ENCODE measurements at regions not wholly inside any gene's neighbourhood (a gene's known extent, or its start where the extent isn't known, plus 50 kb on each side); places are given as distances from the start of the nearest gene placed in this dataset.

- Histone ChIP-seq H2AFZ (ENCODE audit: low read length) (no peak overlapping the region), H3K4me2 (ENCODE audit: low read depth, low read length) (no peak overlapping the region), H3K27me3 (replicated peaks; ENCODE audit: insufficient read depth, low read length) (no peaks in the 10 kb centered on the region)
Observed at GRCh38 chr10:65846541-65846940, 1079.3 kb upstream of the LRRTM3 start.

DNA sequence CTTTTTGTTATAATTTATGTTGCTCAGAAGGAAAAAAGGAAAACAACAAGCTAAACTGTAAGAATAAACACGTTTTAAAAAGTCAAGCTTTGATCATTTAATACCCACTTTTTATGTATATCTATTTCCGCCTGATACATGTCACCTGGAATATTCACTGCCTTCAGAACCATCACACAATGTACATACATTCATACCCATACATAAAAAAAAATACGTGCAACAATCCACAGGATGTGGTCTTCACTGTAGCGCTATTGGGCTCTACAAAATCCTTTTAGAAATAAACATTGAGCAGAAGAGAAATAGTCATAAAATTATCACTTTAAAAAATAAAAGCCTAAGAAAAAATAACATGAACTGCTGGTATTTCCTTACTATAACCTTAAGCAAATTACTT lies 1078.9 kb upstream of the LRRTM3 start:
- TF ChIP-seq, protein P1, sequence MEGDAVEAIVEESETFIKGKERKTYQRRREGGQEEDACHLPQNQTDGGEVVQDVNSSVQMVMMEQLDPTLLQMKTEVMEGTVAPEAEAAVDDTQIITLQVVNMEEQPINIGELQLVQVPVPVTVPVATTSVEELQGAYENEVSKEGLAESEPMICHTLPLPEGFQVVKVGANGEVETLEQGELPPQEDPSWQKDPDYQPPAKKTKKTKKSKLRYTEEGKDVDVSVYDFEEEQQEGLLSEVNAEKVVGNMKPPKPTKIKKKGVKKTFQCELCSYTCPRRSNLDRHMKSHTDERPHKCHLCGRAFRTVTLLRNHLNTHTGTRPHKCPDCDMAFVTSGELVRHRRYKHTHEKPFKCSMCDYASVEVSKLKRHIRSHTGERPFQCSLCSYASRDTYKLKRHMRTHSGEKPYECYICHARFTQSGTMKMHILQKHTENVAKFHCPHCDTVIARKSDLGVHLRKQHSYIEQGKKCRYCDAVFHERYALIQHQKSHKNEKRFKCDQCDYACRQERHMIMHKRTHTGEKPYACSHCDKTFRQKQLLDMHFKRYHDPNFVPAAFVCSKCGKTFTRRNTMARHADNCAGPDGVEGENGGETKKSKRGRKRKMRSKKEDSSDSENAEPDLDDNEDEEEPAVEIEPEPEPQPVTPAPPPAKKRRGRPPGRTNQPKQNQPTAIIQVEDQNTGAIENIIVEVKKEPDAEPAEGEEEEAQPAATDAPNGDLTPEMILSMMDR (IDR thresholded peaks at IDR 0.05; ENCODE audit: low read length): no peak
- TF ChIP-seq EZH2 (optimal IDR thresholded peaks at IDR 0.05; ENCODE audit: low read depth, low read length): no peak
- no peak for TF ChIP-seq EZH2phosphoT487 (IDR thresholded peaks at IDR 0.05; ENCODE audit: low read length)

More at GRCh38 chr10:65846541-65846940, 1079.3 kb upstream of the LRRTM3 start:
- H3K9me2 ChIP-seq (replicated peaks; ENCODE audit: insufficient read depth, low read length): no peaks in the 10 kb centered on the region
- no peaks in the 10 kb centered on the region for H4K20me1 ChIP-seq (ENCODE audit: insufficient read depth, low read length)
- no peak overlapping the region for H3K27ac ChIP-seq (ENCODE audit: low read length)
- H3K4me3 ChIP-seq (ENCODE audit: low read length): no peak overlapping the region
- H3K79me2 ChIP-seq (ENCODE audit: low read length): no peaks in the 10 kb centered on the region
- H3K9ac ChIP-seq (ENCODE audit: low read length): no peak overlapping the region
- no peaks in the 10 kb centered on the region for H3F3A ChIP-seq (ENCODE audit: insufficient read depth, low read length)
- no peaks in the 10 kb centered on the region for H3K36me3 ChIP-seq (replicated peaks; ENCODE audit: insufficient read depth, low read length)
- no peaks in the 10 kb centered on the region for H3K9me3 ChIP-seq (replicated peaks; ENCODE audit: insufficient read depth, low read length)
- no peak for TF ChIP-seq EZH2 (optimal IDR thresholded peaks at IDR 0.05; ENCODE audit: low read depth, low read length)
- no peak for TF ChIP-seq EZH2phosphoT487 (IDR thresholded peaks at IDR 0.05; ENCODE audit: low read length)
- TF ChIP-seq, protein P1 (IDR thresholded peaks at IDR 0.05; ENCODE audit: low read length): no peak
- DNase-seq: no peak
- H3K4me1 ChIP-seq (ENCODE audit: low read length): no peaks in the 10 kb centered on the region

DNA sequence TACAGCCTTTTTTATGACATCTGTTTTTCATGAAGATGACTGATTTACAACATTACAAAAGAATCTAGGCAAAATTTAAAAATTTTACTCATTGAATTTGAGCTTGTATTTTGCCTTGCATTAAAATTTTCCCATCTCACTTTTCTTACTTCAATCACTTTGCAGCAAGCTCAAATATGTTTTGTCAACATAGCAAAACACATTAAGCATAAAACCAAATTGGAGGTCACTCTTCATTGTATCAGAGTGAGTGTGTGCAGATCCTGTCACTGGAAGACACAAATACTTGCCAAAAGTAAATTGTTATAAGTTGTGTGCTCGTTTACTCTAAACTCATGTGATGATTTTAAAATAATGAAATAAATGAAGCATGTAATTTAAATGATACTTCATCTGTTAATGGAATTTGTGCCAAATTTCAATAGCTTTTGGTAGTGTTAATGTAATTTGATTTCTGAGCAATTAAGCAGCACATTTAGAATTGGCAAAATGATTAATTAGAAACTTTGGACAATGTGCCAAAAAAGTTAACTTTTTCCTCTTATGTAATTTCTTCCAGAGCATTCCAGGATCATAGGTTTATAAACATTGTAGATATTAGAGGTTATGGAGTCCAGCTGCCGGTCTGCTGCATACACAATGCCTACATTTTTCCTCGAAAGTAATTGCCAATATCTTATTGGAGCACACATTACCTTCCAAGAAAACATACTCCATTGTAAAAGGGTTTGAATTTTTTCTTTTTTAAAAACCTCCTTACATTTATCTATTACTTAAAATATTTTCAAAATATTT lies 1078.2 kb upstream of the LRRTM3 start:
- no peak overlapping the region for H3K4me2 ChIP-seq (ENCODE audit: low read depth, low read length)
- H3K4me1 ChIP-seq (ENCODE audit: low read length): no peaks in the 10 kb centered on the region
- H3K36me3 ChIP-seq (replicated peaks; ENCODE audit: insufficient read depth, low read length): no peaks in the 10 kb centered on the region
- H3K9ac ChIP-seq (ENCODE audit: low read length): no peak overlapping the region
- no peak for TF ChIP-seq EZH2phosphoT487 (IDR thresholded peaks at IDR 0.05; ENCODE audit: low read length)
- no peaks in the 10 kb centered on the region for H3K9me2 ChIP-seq (replicated peaks; ENCODE audit: insufficient read depth, low read length)
- H3F3A ChIP-seq (ENCODE audit: insufficient read depth, low read length): no peaks in the 10 kb centered on the region
- no peak overlapping the region for H2AFZ ChIP-seq (ENCODE audit: low read length)
- no peak overlapping the region for H3K4me3 ChIP-seq (ENCODE audit: low read length)
- no peaks in the 10 kb centered on the region for H3K9me3 ChIP-seq (replicated peaks; ENCODE audit: insufficient read depth, low read length)
- no peaks in the 10 kb centered on the region for H3K79me2 ChIP-seq (ENCODE audit: low read length)
- H3K27ac ChIP-seq (ENCODE audit: low read length): no peak overlapping the region
- H4K20me1 ChIP-seq (ENCODE audit: insufficient read depth, low read length): no peaks in the 10 kb centered on the region
- DNase-seq: no peak
- no peaks in the 10 kb centered on the region for H3K27me3 ChIP-seq (replicated peaks; ENCODE audit: insufficient read depth, low read length)

More for the DNA sequence above, 1078.9 kb upstream of the LRRTM3 start:
- H3K27me3 ChIP-seq (replicated peaks; ENCODE audit: insufficient read depth, low read length): no peaks in the 10 kb centered on the region
- H3K9me3 ChIP-seq (replicated peaks; ENCODE audit: insufficient read depth, low read length): no peaks in the 10 kb centered on the region
- H2AFZ ChIP-seq (ENCODE audit: low read length): no peak overlapping the region
- H3K9me2 ChIP-seq (replicated peaks; ENCODE audit: insufficient read depth, low read length): no peaks in the 10 kb centered on the region
- H3K4me1 ChIP-seq (ENCODE audit: low read length): no peaks in the 10 kb centered on the region
- H3K36me3 ChIP-seq (replicated peaks; ENCODE audit: insufficient read depth, low read length): no peaks in the 10 kb centered on the region
- H4K20me1 ChIP-seq (ENCODE audit: insufficient read depth, low read length): no peaks in the 10 kb centered on the region
- no peak overlapping the region for H3K4me2 ChIP-seq (ENCODE audit: low read depth, low read length)
- no peaks in the 10 kb centered on the region for H3F3A ChIP-seq (ENCODE audit: insufficient read depth, low read length)
- no peak overlapping the region for H3K4me3 ChIP-seq (ENCODE audit: low read length)
- no peak overlapping the region for H3K9ac ChIP-seq (ENCODE audit: low read length)
- DNase-seq: no peak
- no peaks in the 10 kb centered on the region for H3K79me2 ChIP-seq (ENCODE audit: low read length)
- H3K27ac ChIP-seq (ENCODE audit: low read length): no peak overlapping the region

DNA sequence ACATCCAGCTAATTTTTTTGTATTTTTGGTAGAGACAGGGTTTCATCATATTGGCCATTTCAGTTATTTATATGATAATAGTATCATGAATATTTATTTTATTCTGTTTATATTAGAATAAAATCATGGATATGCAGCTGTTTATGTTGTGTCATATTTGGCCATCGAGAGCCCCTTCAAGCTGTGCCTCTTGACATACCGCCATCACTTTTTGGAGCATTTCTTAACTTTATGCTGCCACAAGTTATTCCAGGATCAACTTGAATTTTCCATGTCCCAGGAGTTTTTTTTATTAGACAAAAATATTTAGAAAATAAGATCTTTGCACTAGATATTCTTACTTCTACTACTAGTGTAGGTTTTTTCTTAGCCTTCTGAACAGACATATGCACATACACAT lies 1067.0 kb upstream of the LRRTM3 start:
- Histone ChIP-seq H3F3A (ENCODE audit: insufficient read depth, low read length) (no peaks in the 10 kb centered on the region), H3K79me2 (ENCODE audit: low read length) (no peaks in the 10 kb centered on the region), H3K27me3 (replicated peaks; ENCODE audit: insufficient read depth, low read length) (no peaks in the 10 kb centered on the region), H3K4me3 (ENCODE audit: low read length) (no peak overlapping the region), H4K20me1 (ENCODE audit: insufficient read depth, low read length) (no peaks in the 10 kb centered on the region), H3K9me3 (replicated peaks; ENCODE audit: insufficient read depth, low read length) (no peaks in the 10 kb centered on the region), H3K4me1 (ENCODE audit: low read length) (peaks cover 16% of the 10 kb centered on the region), H3K27ac (ENCODE audit: low read length) (no peak overlapping the region), H3K4me2 (ENCODE audit: low read depth, low read length) (no peak overlapping the region), H3K9me2 (replicated peaks; ENCODE audit: insufficient read depth, low read length) (no peaks in the 10 kb centered on the region), H3K9ac (ENCODE audit: low read length) (no peak overlapping the region), H2AFZ (ENCODE audit: low read length) (no peak overlapping the region), H3K36me3 (replicated peaks; ENCODE audit: insufficient read depth, low read length) (no peaks in the 10 kb centered on the region)
- TF ChIP-seq, protein P1 (IDR thresholded peaks at IDR 0.05; ENCODE audit: low read length): no peak
- TF ChIP-seq EZH2phosphoT487 (IDR thresholded peaks at IDR 0.05; ENCODE audit: low read length) (no peak), EZH2 (optimal IDR thresholded peaks at IDR 0.05; ENCODE audit: low read depth, low read length) (no peak)
- DNase-seq: no peak

Measured in MM.1S (cell line).